A673 (cell line): ENCODE measurements at regions not wholly inside any gene's neighbourhood (a gene's known extent, or its start where the extent isn't known, plus 50 kb on each side); places are given as distances from the start of the nearest gene placed in this dataset.

Source experiments
- EZH2 ChIP-seq: fragments of 200-600 bp; sonication (generic); IDR thresholded peaks from 2 replicates; pipeline ENCODE4 v1.6.1; 2017; ENCODE audit warnings: borderline replicate concordance, low read depth, mild to moderate bottlenecking, mixed read lengths, antibody characterized with exemption, low read length; ENCODE audit not compliant: poor library complexity, severe bottlenecking
- TF ChIP-seq, protein P1 (sequence below): fragments of 300-800, 200-600 bp; sonication (generic); conservative IDR thresholded peaks from 2 replicates; pipeline ENCODE4 v1.5.1; 2017; ENCODE audit warnings: low read depth, mild to moderate bottlenecking, antibody characterized with exemption, low read length, moderate library complexity, mixed read lengths

DNA sequence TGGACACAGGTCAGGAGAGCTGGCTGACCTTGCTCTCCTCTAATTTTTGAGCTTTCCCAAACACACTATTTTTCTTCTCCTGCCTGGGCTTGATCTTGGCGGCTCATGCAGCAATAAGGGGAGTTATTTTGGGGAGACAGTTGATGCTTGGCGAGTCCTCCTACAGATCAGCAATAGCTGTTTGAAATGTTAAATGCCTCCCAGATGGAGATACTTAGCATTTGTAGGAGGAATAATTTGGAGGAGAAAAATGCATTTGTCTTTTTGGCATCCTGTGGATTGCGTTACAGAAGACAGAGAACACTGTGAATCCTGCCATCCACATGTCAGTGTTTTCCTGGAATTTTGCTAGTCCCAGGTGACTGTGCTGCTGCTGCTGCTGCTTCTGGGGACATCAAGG lies 328.0 kb upstream of the XYLT1 start:
- TF ChIP-seq, protein P1, sequence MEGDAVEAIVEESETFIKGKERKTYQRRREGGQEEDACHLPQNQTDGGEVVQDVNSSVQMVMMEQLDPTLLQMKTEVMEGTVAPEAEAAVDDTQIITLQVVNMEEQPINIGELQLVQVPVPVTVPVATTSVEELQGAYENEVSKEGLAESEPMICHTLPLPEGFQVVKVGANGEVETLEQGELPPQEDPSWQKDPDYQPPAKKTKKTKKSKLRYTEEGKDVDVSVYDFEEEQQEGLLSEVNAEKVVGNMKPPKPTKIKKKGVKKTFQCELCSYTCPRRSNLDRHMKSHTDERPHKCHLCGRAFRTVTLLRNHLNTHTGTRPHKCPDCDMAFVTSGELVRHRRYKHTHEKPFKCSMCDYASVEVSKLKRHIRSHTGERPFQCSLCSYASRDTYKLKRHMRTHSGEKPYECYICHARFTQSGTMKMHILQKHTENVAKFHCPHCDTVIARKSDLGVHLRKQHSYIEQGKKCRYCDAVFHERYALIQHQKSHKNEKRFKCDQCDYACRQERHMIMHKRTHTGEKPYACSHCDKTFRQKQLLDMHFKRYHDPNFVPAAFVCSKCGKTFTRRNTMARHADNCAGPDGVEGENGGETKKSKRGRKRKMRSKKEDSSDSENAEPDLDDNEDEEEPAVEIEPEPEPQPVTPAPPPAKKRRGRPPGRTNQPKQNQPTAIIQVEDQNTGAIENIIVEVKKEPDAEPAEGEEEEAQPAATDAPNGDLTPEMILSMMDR, result no peak
- TF ChIP-seq EZH2, result no peak
